K562 (cell line): ENCODE measurements at regions not wholly inside any gene's neighbourhood (a gene's known extent, or its start where the extent isn't known, plus 50 kb on each side); places are given as distances from the start of the nearest gene placed in this dataset.

Experiments used
- KHSRP ChIP-seq: fragments of 450-650 bp; IDR thresholded peaks from 2 replicates; pipeline ENCODE4 v1.6.1; 2017
- MAFK ChIP-seq: IDR thresholded peaks from 2 replicates; pipeline ENCODE4 v1.6.1; 2011; ENCODE audit warnings: low read length, improper control_type of control experiment
- MYC ChIP-seq, 2 experiments: fragments of 250-450 bp in 1 of 2; sonication (Bioruptor Pico) in 1 of 2; IDR thresholded peaks; 2 replicates each; pipeline versions ENCODE4 v1.5.1 to v1.6.1; 2012 to 2021; ENCODE audit warnings: low read depth in 2 of 2, borderline replicate concordance in 1 of 2, improper control_type of control experiment in 1 of 2, low read length in 1 of 2, mild to moderate bottlenecking in 1 of 2, moderate library complexity in 1 of 2
- POLR2A ChIP-seq: fragments of 450-650 bp; conservative IDR thresholded peaks from 2 replicates; pipeline ENCODE4 v1.6.1; 2016
- POLR2H ChIP-seq: IDR thresholded peaks from 2 replicates; pipeline ENCODE4 v1.6.1; 2016; ENCODE audit warnings: missing genetic modification characterization, low read depth, mild to moderate bottlenecking, control low read depth, missing compliant biosample characterization, moderate library complexity
- TF ChIP-seq, protein P1 (sequence below), 3 experiments: IDR thresholded peaks in 2 of 3; conservative IDR thresholded peaks in 1 of 3; 2 replicates each; pipeline ENCODE4 v1.5.1; 2011 to 2012; ENCODE audit warnings: low read length in 3 of 3, mild to moderate bottlenecking in 3 of 3, control low read depth in 2 of 3, improper control_type of control experiment in 1 of 3, inconsistent platforms in 1 of 3, low read depth in 1 of 3, mixed read lengths in 1 of 3, moderate library complexity in 1 of 3; ENCODE audit not compliant: insufficient read depth in 2 of 3

- TF ChIP-seq, protein P1, sequence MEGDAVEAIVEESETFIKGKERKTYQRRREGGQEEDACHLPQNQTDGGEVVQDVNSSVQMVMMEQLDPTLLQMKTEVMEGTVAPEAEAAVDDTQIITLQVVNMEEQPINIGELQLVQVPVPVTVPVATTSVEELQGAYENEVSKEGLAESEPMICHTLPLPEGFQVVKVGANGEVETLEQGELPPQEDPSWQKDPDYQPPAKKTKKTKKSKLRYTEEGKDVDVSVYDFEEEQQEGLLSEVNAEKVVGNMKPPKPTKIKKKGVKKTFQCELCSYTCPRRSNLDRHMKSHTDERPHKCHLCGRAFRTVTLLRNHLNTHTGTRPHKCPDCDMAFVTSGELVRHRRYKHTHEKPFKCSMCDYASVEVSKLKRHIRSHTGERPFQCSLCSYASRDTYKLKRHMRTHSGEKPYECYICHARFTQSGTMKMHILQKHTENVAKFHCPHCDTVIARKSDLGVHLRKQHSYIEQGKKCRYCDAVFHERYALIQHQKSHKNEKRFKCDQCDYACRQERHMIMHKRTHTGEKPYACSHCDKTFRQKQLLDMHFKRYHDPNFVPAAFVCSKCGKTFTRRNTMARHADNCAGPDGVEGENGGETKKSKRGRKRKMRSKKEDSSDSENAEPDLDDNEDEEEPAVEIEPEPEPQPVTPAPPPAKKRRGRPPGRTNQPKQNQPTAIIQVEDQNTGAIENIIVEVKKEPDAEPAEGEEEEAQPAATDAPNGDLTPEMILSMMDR (IDR thresholded peaks at IDR 0.05 in 2 of 3, conservative IDR thresholded peaks at IDR 0.05 in 1 of 3; ENCODE audit: insufficient read depth in 2 of 3, low read depth in 1 of 3, low read length in 3 of 3) = no peak
- TF ChIP-seq POLR2H (tag) (no peak), MYC (IDR thresholded peaks at IDR 0.05; ENCODE audit: low read depth, low read length) (no peak), MYC (CRISPR knock-in tag; IDR thresholded peaks at IDR 0.05; ENCODE audit: borderline replicate concordance, low read depth) (no peak), KHSRP (no peak), POLR2A (no peak), MAFK (no peak)
Observed at GRCh38 chr4:132281733-132282132, 867.4 kb upstream of the PCDH10 start.
